IPS-18a (cell line): ENCODE measurements at regions not wholly inside any gene's neighbourhood (a gene's known extent, or its start where the extent isn't known, plus 50 kb on each side); places are given as distances from the start of the nearest gene placed in this dataset.

Experiments used
- H3K27ac ChIP-seq: one replicate; pipeline ENCODE4 v1.5.1; 2013; ENCODE audit warnings: low read length
- H3K27me3 ChIP-seq: one replicate; pipeline ENCODE4 v1.6.1; 2013; ENCODE audit warnings: mild to moderate bottlenecking, low read length; ENCODE audit not compliant: control insufficient read depth, insufficient read depth
- H3K36me3 ChIP-seq: one replicate; pipeline ENCODE4 v1.6.1; 2013; ENCODE audit warnings: low read depth, low read length; ENCODE audit not compliant: control insufficient read depth
- H3K4me1 ChIP-seq: one replicate; pipeline ENCODE4 v1.6.1; 2013; ENCODE audit warnings: low read depth, low read length; ENCODE audit not compliant: control insufficient read depth
- H3K4me3 ChIP-seq: one replicate; pipeline ENCODE4 v1.5.1; 2013; ENCODE audit warnings: low read length
- H3K9ac ChIP-seq: one replicate; pipeline ENCODE4 v1.6.1; 2013; ENCODE audit warnings: mild to moderate bottlenecking, low read length, moderate library complexity
- H3K9me3 ChIP-seq: one replicate; pipeline ENCODE4 v1.6.1; 2013; ENCODE audit warnings: low read depth, low read length; ENCODE audit not compliant: control insufficient read depth

DNA sequence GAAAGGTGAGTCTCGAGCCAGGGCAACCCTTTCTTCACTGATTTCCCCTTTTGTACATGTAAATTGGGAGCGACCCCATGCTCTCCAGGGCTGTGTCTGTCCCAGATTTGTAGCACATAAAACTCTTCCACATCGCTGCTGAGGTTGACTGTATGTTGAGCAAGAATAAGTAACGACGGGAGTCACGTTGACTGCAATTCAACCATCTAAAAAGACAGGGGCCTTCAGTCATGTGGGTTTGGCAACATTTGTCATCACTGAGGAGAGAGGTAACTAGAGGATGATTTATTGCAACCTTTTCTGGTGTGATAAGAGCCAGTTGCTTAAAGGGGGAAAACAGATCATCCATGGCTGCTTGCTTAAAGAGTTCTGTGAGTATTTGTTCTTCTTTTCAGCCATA, 159.4 kb upstream of the SULF2 start:
- Histone ChIP-seq H3K27ac (no peak overlapping the region), H3K9me3 (no peaks in the 10 kb centered on the region), H3K27me3 (no peaks in the 10 kb centered on the region), H3K4me1 (no peaks in the 10 kb centered on the region), H3K36me3 (no peaks in the 10 kb centered on the region), H3K9ac (no peak overlapping the region), H3K4me3 (no peak overlapping the region)

- H3K36me3 ChIP-seq = no peaks in the 10 kb centered on the region
- no peaks in the 10 kb centered on the region for H3K27me3 ChIP-seq
Measured at GRCh38 chr20:47941869-47942268, 156.6 kb upstream of the SULF2 start.

DNA sequence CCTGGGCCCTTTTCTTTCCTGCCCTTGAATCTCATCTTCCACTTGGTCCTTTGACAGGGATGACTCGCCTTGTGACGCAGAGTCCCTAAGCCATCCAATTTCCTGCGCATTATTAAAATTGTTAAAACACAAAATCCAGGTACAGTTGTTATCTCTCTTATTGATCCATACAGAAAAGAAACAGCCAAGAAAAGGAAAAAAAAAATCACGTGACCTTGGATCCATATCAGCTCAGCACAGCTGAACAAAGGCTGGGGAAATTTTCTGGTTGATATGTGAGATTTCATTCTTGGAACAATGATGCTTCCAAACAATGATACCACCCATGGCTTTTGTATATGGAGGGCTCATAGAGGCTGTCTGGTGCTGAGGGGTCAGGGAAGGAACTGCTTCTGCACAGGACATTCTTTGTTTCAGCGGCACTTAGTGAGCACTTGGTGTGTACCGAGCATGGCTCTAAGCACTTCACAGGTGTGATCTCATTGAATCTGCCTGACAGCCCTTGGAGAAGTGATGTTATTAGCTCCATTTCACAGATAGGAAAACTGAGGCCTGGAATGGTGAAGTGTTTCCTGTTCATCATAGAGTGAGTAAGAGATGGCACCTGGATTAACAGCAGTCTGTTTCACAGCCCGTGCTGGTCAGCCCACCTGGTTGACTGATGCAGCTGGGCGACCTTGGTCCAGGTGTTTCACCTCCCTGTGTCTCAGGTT, 155.0 kb upstream of the SULF2 start:
- Histone ChIP-seq H3K4me1 (no peaks in the 10 kb centered on the region), H3K9ac (no peak overlapping the region), H3K4me3 (no peak overlapping the region), H3K36me3 (no peaks in the 10 kb centered on the region), H3K27ac (no peak overlapping the region), H3K27me3 (no peaks in the 10 kb centered on the region), H3K9me3 (no peaks in the 10 kb centered on the region)

More at GRCh38 chr20:47941869-47942268, 156.6 kb upstream of the SULF2 start:
- Histone ChIP-seq H3K9ac (no peak overlapping the region), H3K4me1 (no peaks in the 10 kb centered on the region), H3K27ac (no peak overlapping the region), H3K9me3 (no peaks in the 10 kb centered on the region), H3K4me3 (no peak overlapping the region)

- Histone ChIP-seq H3K9ac (no peak overlapping the region), H3K9me3 (no peaks in the 10 kb centered on the region), H3K27ac (no peak overlapping the region), H3K4me1 (no peaks in the 10 kb centered on the region), H3K27me3 (no peaks in the 10 kb centered on the region), H3K36me3 (no peaks in the 10 kb centered on the region), H3K4me3 (no peak overlapping the region)
Measured at GRCh38 chr20:47936612-47937011, 151.3 kb upstream of the SULF2 start.

- no peak overlapping the region for H3K4me3 ChIP-seq
- no peaks in the 10 kb centered on the region for H3K27me3 ChIP-seq
- no peak overlapping the region for H3K27ac ChIP-seq
- H3K36me3 ChIP-seq = no peaks in the 10 kb centered on the region
- H3K9me3 ChIP-seq = no peaks in the 10 kb centered on the region
- no peaks in the 10 kb centered on the region for H3K4me1 ChIP-seq
- H3K9ac ChIP-seq = no peak overlapping the region
Measured at GRCh38 chr20:47934761-47935160, 149.5 kb upstream of the SULF2 start.

- Histone ChIP-seq H3K4me1 (no peaks in the 10 kb centered on the region), H3K27ac (no peak overlapping the region), H3K9me3 (no peaks in the 10 kb centered on the region), H3K27me3 (no peaks in the 10 kb centered on the region), H3K36me3 (no peaks in the 10 kb centered on the region), H3K9ac (no peak overlapping the region), H3K4me3 (no peak overlapping the region)
Measured at GRCh38 chr20:47931443-47931842, 146.2 kb upstream of the SULF2 start.

DNA sequence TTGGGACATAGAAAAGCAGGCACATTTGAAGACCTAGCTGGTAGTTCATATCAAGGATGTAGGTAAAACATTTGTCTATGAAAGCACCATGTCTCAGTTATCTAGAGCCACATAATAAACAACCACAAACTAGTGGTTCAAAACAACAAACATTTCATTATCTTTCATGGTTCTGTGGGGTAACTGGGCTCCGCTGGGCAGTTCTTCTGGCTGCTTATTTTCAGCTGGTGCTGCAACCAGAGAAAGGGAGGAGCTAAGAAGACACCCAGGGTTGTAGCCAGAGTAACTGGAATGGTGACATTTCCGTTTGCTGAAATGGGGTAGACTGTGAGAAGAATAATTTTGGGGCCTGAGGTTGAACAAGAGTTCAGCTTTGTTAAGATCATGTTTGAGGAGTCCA, 145.7 kb upstream of the SULF2 start:
- H3K4me3 ChIP-seq = no peak overlapping the region
- H3K27ac ChIP-seq = no peak overlapping the region
- H3K9me3 ChIP-seq = no peaks in the 10 kb centered on the region
- H3K9ac ChIP-seq = no peak overlapping the region
- H3K4me1 ChIP-seq = no peaks in the 10 kb centered on the region
- H3K27me3 ChIP-seq = no peaks in the 10 kb centered on the region
- no peaks in the 10 kb centered on the region for H3K36me3 ChIP-seq

- Histone ChIP-seq H3K9ac (no peak overlapping the region), H3K4me3 (no peak overlapping the region), H3K9me3 (no peaks in the 10 kb centered on the region), H3K27ac (no peak overlapping the region), H3K27me3 (no peaks in the 10 kb centered on the region), H3K36me3 (no peaks in the 10 kb centered on the region), H3K4me1 (no peaks in the 10 kb centered on the region)
Measured at GRCh38 chr20:47929368-47930115, 144.3 kb upstream of the SULF2 start.

- no peak overlapping the region for H3K4me3 ChIP-seq
- no peak overlapping the region for H3K27ac ChIP-seq
- no peaks in the 10 kb centered on the region for H3K9me3 ChIP-seq
- no peaks in the 10 kb centered on the region for H3K4me1 ChIP-seq
- no peaks in the 10 kb centered on the region for H3K27me3 ChIP-seq
- H3K9ac ChIP-seq = no peak overlapping the region
- H3K36me3 ChIP-seq = no peaks in the 10 kb centered on the region
Measured at GRCh38 chr20:47927944-47928343, 142.7 kb upstream of the SULF2 start.

- no peaks in the 10 kb centered on the region for H3K36me3 ChIP-seq
- H3K9ac ChIP-seq = no peak overlapping the region
Measured at GRCh38 chr20:47927385-47927851, 142.1 kb upstream of the SULF2 start.

GRCh38 chr20:47926731-47927130, 141.4 kb upstream of the SULF2 start:
- Histone ChIP-seq H3K9me3 (no peaks in the 10 kb centered on the region), H3K9ac (no peak overlapping the region), H3K4me3 (no peak overlapping the region), H3K27ac (no peak overlapping the region), H3K4me1 (no peaks in the 10 kb centered on the region), H3K27me3 (no peaks in the 10 kb centered on the region), H3K36me3 (no peaks in the 10 kb centered on the region)

More at GRCh38 chr20:47927385-47927851, 142.1 kb upstream of the SULF2 start:
- Histone ChIP-seq H3K4me3 (no peak overlapping the region), H3K27ac (no peak overlapping the region), H3K4me1 (no peaks in the 10 kb centered on the region), H3K9me3 (no peaks in the 10 kb centered on the region), H3K27me3 (no peaks in the 10 kb centered on the region)

DNA sequence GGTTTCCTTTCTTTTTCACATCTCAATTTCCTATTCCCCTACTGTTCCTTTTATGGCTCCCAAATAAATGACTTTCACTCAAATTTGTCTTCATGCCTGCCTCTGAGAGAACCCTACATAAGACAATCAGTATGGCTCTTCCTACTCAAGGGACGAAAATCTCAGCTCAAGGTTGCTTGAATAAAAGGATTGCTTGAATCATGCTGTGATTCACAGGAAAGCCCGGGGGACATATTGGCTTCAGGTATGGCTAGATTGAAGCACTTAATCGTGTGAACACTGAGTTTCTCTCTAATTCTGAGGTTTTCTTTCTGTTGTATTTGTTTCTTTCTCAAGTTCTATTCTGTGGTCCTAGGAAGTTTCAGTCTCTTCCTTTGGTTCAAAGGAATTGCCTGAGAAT, 140.3 kb upstream of the SULF2 start:
- Histone ChIP-seq H3K27me3 (no peaks in the 10 kb centered on the region), H3K4me1 (no peaks in the 10 kb centered on the region), H3K27ac (no peak overlapping the region), H3K9ac (no peak overlapping the region), H3K9me3 (no peaks in the 10 kb centered on the region), H3K36me3 (no peaks in the 10 kb centered on the region), H3K4me3 (no peak overlapping the region)
